ENCODE measurements at regions not wholly inside any gene's neighbourhood (a gene's known extent, or its start where the extent isn't known, plus 50 kb on each side); places are given as distances from the start of the nearest gene placed in this dataset.

DNA sequence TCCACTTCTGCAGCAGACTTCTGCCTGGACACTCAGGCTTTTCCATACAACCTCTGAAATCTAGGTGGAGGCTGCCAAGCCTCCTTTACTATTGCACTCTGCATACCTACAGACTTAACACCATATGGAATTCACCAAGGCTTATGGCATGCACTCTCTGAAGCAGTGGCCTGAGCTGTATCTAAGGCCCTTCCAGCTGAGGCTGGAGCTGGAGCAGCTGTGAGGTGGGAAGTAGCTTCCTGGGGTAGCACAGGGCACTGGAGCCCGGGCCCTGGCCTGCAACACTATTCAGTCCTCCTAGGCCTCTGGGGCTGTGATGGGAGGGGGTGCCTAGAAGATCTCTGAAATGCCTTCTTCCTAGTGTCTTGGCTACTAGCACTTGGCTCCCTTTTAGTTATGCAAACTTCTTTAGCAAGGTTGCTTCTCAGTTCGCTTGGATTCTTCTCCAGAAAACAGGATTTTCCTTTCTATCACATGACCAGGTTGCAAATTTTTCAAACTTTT lies 186.6 kb upstream of the RORA start:
- H4K91ac ChIP-seq (ENCODE audit: low read depth, low read length), result no peak overlapping the region
- no peak overlapping the region for H3K27ac ChIP-seq (ENCODE audit: low read depth, low read length)
- no peak overlapping the region for H2BK12ac ChIP-seq (ENCODE audit: low read length)
- no peak overlapping the region for H3K14ac ChIP-seq (ENCODE audit: low read length)
- H3K4me3 ChIP-seq (ENCODE audit: low read depth, low read length), result no peak overlapping the region
- no peak overlapping the region for H2BK5ac ChIP-seq (ENCODE audit: low read depth, low read length, poor library complexity)
- H3K4me2 ChIP-seq (ENCODE audit: low read length), result no peak overlapping the region
- H2AK5ac ChIP-seq (ENCODE audit: low read length), result no peak overlapping the region
- no peak overlapping the region for H4K12ac ChIP-seq (ENCODE audit: low read depth, low read length)
- H4K8ac ChIP-seq (ENCODE audit: low read depth, low read length), result no peak overlapping the region
- H3K79me1 ChIP-seq (ENCODE audit: low read length), result no peaks in the 10 kb centered on the region
- peaks cover 0 to 8% of the 10 kb centered on the region in 2 experiments for H3K4me1 ChIP-seq (ENCODE audit: control insufficient read depth in 1 of 2, insufficient read depth in 2 of 2, low read length in 2 of 2)
- H3K36me3 ChIP-seq (ENCODE audit: control insufficient read depth in 1 of 2, insufficient read depth in 2 of 2, low read length in 2 of 2), result no peaks in the 10 kb centered on the region
- no peaks in the 10 kb centered on the region for H3K79me2 ChIP-seq (ENCODE audit: control insufficient read depth, insufficient read depth, low read length, poor library complexity)
- no peak overlapping the region for H3K9ac ChIP-seq (ENCODE audit: low read length)
- no peak overlapping the region for H3K23ac ChIP-seq (ENCODE audit: low read length)
- H3K27me3 ChIP-seq (ENCODE audit: insufficient read depth, low read length), result no peaks in the 10 kb centered on the region
- DNase-seq, result no peak
- H2BK120ac ChIP-seq (ENCODE audit: insufficient read depth, low read length, poor library complexity), result no peak overlapping the region
- WGBS (ENCODE audit: extremely low coverage, insufficient coverage, insufficient read length), result no CpG with 5 or more reads among the region's 2 CpGs
- no peak overlapping the region for H3K4ac ChIP-seq (ENCODE audit: low read depth, low read length)
- no peak overlapping the region for H2AFZ ChIP-seq (ENCODE audit: insufficient read depth, low read length, poor library complexity)
- peaks cover 3% of the 10 kb centered on the region for H3K9me3 ChIP-seq (ENCODE audit: insufficient read depth, low read depth, low read length)
- no peak overlapping the region for H3K18ac ChIP-seq (ENCODE audit: low read length)

- Histone ChIP-seq H3K79me1 (ENCODE audit: low read length) (no peaks in the 10 kb centered on the region), H2AK5ac (ENCODE audit: low read length) (no peak overlapping the region), H4K12ac (ENCODE audit: low read depth, low read length) (no peak overlapping the region), H2BK5ac (ENCODE audit: low read depth, low read length, poor library complexity) (no peak overlapping the region), H3K4ac (ENCODE audit: low read depth, low read length) (no peak overlapping the region), H3K4me2 (ENCODE audit: low read length) (no peak overlapping the region), H3K9ac (ENCODE audit: low read length) (no peak overlapping the region), H3K36me3 (ENCODE audit: control insufficient read depth in 1 of 2, insufficient read depth in 2 of 2, low read length in 2 of 2) (no peaks in the 10 kb centered on the region), H4K8ac (ENCODE audit: low read depth, low read length) (no peak overlapping the region), H3K27me3 (ENCODE audit: insufficient read depth, low read length) (no peaks in the 10 kb centered on the region), H2AFZ (ENCODE audit: insufficient read depth, low read length, poor library complexity) (no peak overlapping the region), H2BK120ac (ENCODE audit: insufficient read depth, low read length, poor library complexity) (no peak overlapping the region), H3K14ac (ENCODE audit: low read length) (no peak overlapping the region), H4K91ac (ENCODE audit: low read depth, low read length) (no peak overlapping the region), H3K9me3 (ENCODE audit: insufficient read depth, low read depth, low read length) (peaks cover 3% of the 10 kb centered on the region), H3K4me3 (ENCODE audit: low read depth, low read length) (no peak overlapping the region), H2BK12ac (ENCODE audit: low read length) (no peak overlapping the region), H3K23ac (ENCODE audit: low read length) (no peak overlapping the region), H3K18ac (ENCODE audit: low read length) (no peak overlapping the region), H3K79me2 (ENCODE audit: control insufficient read depth, insufficient read depth, low read length, poor library complexity) (no peaks in the 10 kb centered on the region), H3K4me1 (ENCODE audit: control insufficient read depth in 1 of 2, insufficient read depth in 2 of 2, low read length in 2 of 2) (peaks cover 0 to 8% of the 10 kb centered on the region in 2 experiments), H3K27ac (ENCODE audit: low read depth, low read length) (no peak overlapping the region)
- WGBS (ENCODE audit: extremely low coverage, insufficient coverage, insufficient read length), result no CpG with 5 or more reads among the region's 3 CpGs
- DNase-seq, result peak; percentile 10 to 57
Observed at GRCh38 chr15:61411902-61412510, 182.9 kb upstream of the RORA start.

DNA sequence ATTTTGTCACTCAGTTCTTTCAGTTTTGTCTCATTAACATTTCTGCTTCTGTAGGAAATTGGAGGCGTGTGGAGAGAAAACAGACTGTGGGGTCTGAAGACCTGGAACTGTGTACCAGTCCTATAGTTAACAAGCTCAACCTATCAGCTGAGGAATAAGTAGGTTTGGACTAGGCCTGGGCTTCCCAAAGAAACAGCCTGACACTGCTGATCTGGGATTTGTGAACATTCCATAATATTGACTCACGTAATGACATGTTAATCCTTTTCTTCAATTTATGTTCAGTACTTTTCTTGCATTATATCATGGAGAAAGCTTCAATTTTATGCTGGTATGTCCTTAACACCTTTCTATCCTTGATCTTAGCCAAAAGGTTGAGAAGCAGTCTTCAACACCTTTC lies 181.6 kb upstream of the RORA start:
- no CpG with 5 or more reads among the region's 2 CpGs for WGBS (ENCODE audit: extremely low coverage, insufficient coverage, insufficient read length)
- H3K14ac ChIP-seq (ENCODE audit: low read length), result no peak overlapping the region
- H2BK120ac ChIP-seq (ENCODE audit: insufficient read depth, low read length, poor library complexity), result no peak overlapping the region
- H3K9ac ChIP-seq (ENCODE audit: low read length), result no peak overlapping the region
- no peaks in the 10 kb centered on the region for H3K79me1 ChIP-seq (ENCODE audit: low read length)
- H2BK5ac ChIP-seq (ENCODE audit: low read depth, low read length, poor library complexity), result no peak overlapping the region
- peaks cover 0 to 8% of the 10 kb centered on the region in 2 experiments for H3K4me1 ChIP-seq (ENCODE audit: control insufficient read depth in 1 of 2, insufficient read depth in 2 of 2, low read length in 2 of 2)
- no peak overlapping the region for H4K12ac ChIP-seq (ENCODE audit: low read depth, low read length)
- no peak overlapping the region for H3K18ac ChIP-seq (ENCODE audit: low read length)
- H3K79me2 ChIP-seq (ENCODE audit: control insufficient read depth, insufficient read depth, low read length, poor library complexity), result no peaks in the 10 kb centered on the region
- no peak overlapping the region for H2BK12ac ChIP-seq (ENCODE audit: low read length)
- H3K23ac ChIP-seq (ENCODE audit: low read length), result no peak overlapping the region
- no peak overlapping the region for H3K27ac ChIP-seq (ENCODE audit: low read depth, low read length)
- no peak overlapping the region for H3K4me2 ChIP-seq (ENCODE audit: low read length)
- no peaks in the 10 kb centered on the region for H3K36me3 ChIP-seq (ENCODE audit: control insufficient read depth in 1 of 2, insufficient read depth in 2 of 2, low read length in 2 of 2)
- no peak overlapping the region for H4K8ac ChIP-seq (ENCODE audit: low read depth, low read length)
- H2AK5ac ChIP-seq (ENCODE audit: low read length), result no peak overlapping the region
- no peak overlapping the region for H4K91ac ChIP-seq (ENCODE audit: low read depth, low read length)
- DNase-seq, result no peak
- H2AFZ ChIP-seq (ENCODE audit: insufficient read depth, low read length, poor library complexity), result no peak overlapping the region
- no peaks in the 10 kb centered on the region for H3K27me3 ChIP-seq (ENCODE audit: insufficient read depth, low read length)
- no peak overlapping the region for H3K4me3 ChIP-seq (ENCODE audit: low read depth, low read length)
- H3K4ac ChIP-seq (ENCODE audit: low read depth, low read length), result no peak overlapping the region
- H3K9me3 ChIP-seq (ENCODE audit: insufficient read depth, low read depth, low read length), result peaks cover 3% of the 10 kb centered on the region

- H3K4me2 ChIP-seq (ENCODE audit: low read length), result no peak overlapping the region
- no peak overlapping the region for H2AFZ ChIP-seq (ENCODE audit: insufficient read depth, low read length, poor library complexity)
- peak overlapping the region; percentile 13 for H2BK12ac ChIP-seq (ENCODE audit: low read length)
- no peak overlapping the region for H4K8ac ChIP-seq (ENCODE audit: low read depth, low read length)
- peak; percentile 76 to 80 for DNase-seq
- peaks cover 2% of the 10 kb centered on the region for H3K79me1 ChIP-seq (ENCODE audit: low read length)
- peaks cover 3 to 4% of the 10 kb centered on the region in 2 experiments for H3K4me1 ChIP-seq (ENCODE audit: control insufficient read depth in 1 of 2, insufficient read depth in 2 of 2, low read length in 2 of 2)
- H3K27me3 ChIP-seq (ENCODE audit: insufficient read depth, low read length), result no peaks in the 10 kb centered on the region
- no peak overlapping the region for H2BK120ac ChIP-seq (ENCODE audit: insufficient read depth, low read length, poor library complexity)
- H2AK5ac ChIP-seq (ENCODE audit: low read length), result no peak overlapping the region
- no peak overlapping the region for H2BK5ac ChIP-seq (ENCODE audit: low read depth, low read length, poor library complexity)
- H3K27ac ChIP-seq (ENCODE audit: low read depth, low read length), result no peak overlapping the region
- no CpG with 5 or more reads among the region's 2 CpGs for WGBS (ENCODE audit: extremely low coverage, insufficient coverage, insufficient read length)
- no peak overlapping the region for H3K23ac ChIP-seq (ENCODE audit: low read length)
- no peak overlapping the region for H3K4me3 ChIP-seq (ENCODE audit: low read depth, low read length)
- no peak overlapping the region for H4K12ac ChIP-seq (ENCODE audit: low read depth, low read length)
- no peaks in the 10 kb centered on the region for H3K79me2 ChIP-seq (ENCODE audit: control insufficient read depth, insufficient read depth, low read length, poor library complexity)
- H3K9me3 ChIP-seq (ENCODE audit: insufficient read depth, low read depth, low read length), result no peaks in the 10 kb centered on the region
- no peaks in the 10 kb centered on the region for H3K36me3 ChIP-seq (ENCODE audit: control insufficient read depth in 1 of 2, insufficient read depth in 2 of 2, low read length in 2 of 2)
- no peak overlapping the region for H3K4ac ChIP-seq (ENCODE audit: low read depth, low read length)
- H4K91ac ChIP-seq (ENCODE audit: low read depth, low read length), result no peak overlapping the region
- H3K14ac ChIP-seq (ENCODE audit: low read length), result no peak overlapping the region
- no peak overlapping the region for H3K9ac ChIP-seq (ENCODE audit: low read length)
- H3K18ac ChIP-seq (ENCODE audit: low read length), result no peak overlapping the region
Observed at GRCh38 chr15:61404567-61404966, 175.5 kb upstream of the RORA start.

All from trophoblast cell (in vitro differentiated cells and primary cell).